ENCODE measurements at regions not wholly inside any gene's neighbourhood (a gene's known extent, or its start where the extent isn't known, plus 50 kb on each side); places are given as distances from the start of the nearest gene placed in this dataset.

DNA sequence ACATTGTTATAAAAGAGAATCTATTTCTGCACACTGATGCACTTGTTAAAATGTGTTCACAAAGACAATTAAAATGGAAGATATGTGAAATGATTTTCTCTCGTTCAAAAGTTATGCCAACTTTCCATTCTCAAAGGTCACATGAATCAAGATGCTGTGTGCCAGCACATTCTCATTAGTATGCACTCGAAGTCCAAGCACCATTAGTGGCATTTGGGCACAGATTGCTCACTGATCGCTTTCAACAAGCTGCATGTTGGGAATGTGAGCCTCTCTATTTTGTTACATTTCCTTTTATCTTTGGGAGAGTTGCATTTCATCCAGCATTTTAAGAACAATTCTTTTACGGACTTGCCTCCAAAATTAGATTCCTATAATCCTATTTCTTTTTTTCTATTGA, 398.9 kb downstream of the FBXO15 start:
- in situ Hi-C loops (cut with MboI; ENCODE audit: low sequenced_read_pairs, unreplicated experiment) = no loop called here
- TF ChIP-seq, protein P1, sequence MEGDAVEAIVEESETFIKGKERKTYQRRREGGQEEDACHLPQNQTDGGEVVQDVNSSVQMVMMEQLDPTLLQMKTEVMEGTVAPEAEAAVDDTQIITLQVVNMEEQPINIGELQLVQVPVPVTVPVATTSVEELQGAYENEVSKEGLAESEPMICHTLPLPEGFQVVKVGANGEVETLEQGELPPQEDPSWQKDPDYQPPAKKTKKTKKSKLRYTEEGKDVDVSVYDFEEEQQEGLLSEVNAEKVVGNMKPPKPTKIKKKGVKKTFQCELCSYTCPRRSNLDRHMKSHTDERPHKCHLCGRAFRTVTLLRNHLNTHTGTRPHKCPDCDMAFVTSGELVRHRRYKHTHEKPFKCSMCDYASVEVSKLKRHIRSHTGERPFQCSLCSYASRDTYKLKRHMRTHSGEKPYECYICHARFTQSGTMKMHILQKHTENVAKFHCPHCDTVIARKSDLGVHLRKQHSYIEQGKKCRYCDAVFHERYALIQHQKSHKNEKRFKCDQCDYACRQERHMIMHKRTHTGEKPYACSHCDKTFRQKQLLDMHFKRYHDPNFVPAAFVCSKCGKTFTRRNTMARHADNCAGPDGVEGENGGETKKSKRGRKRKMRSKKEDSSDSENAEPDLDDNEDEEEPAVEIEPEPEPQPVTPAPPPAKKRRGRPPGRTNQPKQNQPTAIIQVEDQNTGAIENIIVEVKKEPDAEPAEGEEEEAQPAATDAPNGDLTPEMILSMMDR (IDR thresholded peaks at IDR 0.05; ENCODE audit: borderline replicate concordance, control extremely low read depth, extremely low read depth, insufficient read depth, missing control alignments) = no peak
- no peak for DNase-seq (ENCODE audit: low spot score)

DNA sequence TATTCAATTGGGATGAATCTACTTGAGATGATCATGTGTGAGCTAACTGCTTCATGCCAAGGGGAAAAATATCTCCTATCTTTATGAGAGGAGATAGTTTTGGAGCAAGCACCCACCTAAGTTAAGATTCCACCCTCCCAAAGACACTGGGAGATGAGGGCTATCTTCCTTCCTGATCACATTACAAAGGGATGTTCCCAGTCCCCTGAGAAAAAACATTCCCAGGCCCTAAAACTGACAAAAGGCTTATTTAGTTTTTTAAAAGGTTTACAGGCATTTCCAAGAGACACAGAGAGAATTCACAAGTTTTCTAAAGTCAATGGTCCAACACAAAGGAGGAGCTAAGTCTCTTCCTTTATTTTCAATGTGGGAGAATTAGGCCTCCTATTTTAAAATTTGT, 401.5 kb downstream of the FBXO15 start:
- in situ Hi-C loops (cut with MboI; ENCODE audit: low sequenced_read_pairs, unreplicated experiment) = no loop called here
- DNase-seq (ENCODE audit: low spot score) = no peak
- TF ChIP-seq, protein P1 (IDR thresholded peaks at IDR 0.05; ENCODE audit: borderline replicate concordance, control extremely low read depth, extremely low read depth, insufficient read depth, missing control alignments) = no peak

DNA sequence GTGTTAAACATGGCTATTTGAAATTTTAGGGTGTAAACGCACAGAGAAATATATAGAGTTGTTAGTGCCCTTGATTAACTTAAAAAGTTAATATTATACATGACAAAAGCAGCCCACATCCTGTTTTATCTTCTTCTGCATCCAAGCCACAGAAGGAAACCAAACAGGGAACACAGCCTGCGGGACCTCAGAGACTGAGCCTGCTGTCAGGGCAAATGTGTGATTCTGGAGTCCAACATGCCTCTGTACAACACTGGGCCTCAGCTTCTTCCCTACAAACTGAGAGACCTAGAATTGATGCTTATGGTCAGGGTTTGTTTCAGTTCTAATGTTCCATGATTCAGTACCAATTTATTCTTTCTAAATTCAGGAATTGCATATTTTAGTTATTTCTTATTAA, 404.7 kb downstream of the FBXO15 start:
- DNase-seq (ENCODE audit: low spot score) = no peak

DNA sequence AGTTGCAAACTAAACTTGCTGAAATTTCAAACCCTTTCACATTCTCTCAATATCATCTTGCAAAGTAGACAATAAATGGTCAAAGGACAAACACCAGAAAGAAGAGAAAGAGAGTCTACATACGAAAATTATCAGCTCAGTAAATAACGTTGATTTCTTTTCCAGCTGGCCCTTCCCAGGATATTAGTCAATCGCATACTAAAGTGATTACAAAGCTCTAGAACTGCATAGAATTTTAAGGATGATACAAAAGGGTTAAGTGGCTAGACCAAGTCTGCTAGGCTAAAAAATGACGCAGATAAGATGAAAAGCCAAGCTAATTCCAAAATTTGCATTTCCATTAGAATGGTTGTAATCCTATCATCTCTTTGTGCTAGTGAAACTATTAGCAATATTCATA, 405.7 kb downstream of the FBXO15 start:
- in situ Hi-C loops (cut with MboI; ENCODE audit: low sequenced_read_pairs, unreplicated experiment) = no loop called here
- TF ChIP-seq, protein P1 (IDR thresholded peaks at IDR 0.05; ENCODE audit: borderline replicate concordance, control extremely low read depth, extremely low read depth, insufficient read depth, missing control alignments) = no peak

More for the DNA sequence above, 404.7 kb downstream of the FBXO15 start:
- in situ Hi-C loops (cut with MboI; ENCODE audit: low sequenced_read_pairs, unreplicated experiment) = no loop called here
- TF ChIP-seq, protein P1 (IDR thresholded peaks at IDR 0.05; ENCODE audit: borderline replicate concordance, control extremely low read depth, extremely low read depth, insufficient read depth, missing control alignments) = no peak

DNA sequence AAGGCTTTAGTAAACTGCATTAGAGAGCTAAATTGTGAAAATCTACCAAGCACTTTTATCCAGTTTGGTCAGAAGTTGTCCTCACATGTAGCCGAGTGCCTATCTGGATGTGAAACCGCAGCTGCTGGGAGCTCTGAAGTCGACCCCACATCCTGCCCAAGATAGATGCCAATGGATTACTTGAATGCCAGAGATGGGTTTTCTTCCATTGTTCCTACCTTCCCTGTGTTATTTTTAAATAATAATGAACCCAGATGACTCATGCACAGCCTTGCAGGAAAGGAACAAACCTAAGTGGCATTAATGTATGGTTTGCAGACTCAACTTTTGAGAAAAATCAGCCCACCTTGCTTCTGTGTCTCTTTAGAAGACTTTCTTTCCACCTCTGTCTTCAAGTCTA, 408.5 kb downstream of the FBXO15 start:
- no peak for DNase-seq (ENCODE audit: low spot score)
- TF ChIP-seq, protein P1 (IDR thresholded peaks at IDR 0.05; ENCODE audit: borderline replicate concordance, control extremely low read depth, extremely low read depth, insufficient read depth, missing control alignments) = no peak
- in situ Hi-C loops (cut with MboI; ENCODE audit: low sequenced_read_pairs, unreplicated experiment) = no loop called here

More for the DNA sequence above, 405.7 kb downstream of the FBXO15 start:
- DNase-seq (ENCODE audit: low spot score) = no peak

DNA sequence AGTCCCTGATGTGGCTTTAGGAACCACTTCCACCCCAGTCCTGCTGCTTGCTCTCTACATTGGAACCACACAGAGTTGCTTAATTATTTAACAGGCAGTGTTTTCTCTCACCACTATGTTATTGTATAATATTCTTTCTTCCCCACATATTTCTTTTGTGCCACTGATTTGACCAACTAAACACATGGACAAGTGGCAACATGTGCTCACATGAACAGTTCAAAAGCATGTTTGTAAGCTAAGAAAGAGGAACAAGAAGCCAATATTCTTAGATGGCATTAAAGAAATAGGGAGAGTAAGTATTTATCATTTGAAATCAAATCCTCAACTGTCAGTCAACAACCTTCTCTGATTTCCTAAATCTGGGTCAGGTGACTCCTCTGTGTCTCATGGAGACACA, 409.6 kb downstream of the FBXO15 start:
- in situ Hi-C loops (cut with MboI; ENCODE audit: low sequenced_read_pairs, unreplicated experiment) = no loop called here
- DNase-seq (ENCODE audit: low spot score) = no peak
- TF ChIP-seq, protein P1 (IDR thresholded peaks at IDR 0.05; ENCODE audit: borderline replicate concordance, control extremely low read depth, extremely low read depth, insufficient read depth, missing control alignments) = no peak

DNA sequence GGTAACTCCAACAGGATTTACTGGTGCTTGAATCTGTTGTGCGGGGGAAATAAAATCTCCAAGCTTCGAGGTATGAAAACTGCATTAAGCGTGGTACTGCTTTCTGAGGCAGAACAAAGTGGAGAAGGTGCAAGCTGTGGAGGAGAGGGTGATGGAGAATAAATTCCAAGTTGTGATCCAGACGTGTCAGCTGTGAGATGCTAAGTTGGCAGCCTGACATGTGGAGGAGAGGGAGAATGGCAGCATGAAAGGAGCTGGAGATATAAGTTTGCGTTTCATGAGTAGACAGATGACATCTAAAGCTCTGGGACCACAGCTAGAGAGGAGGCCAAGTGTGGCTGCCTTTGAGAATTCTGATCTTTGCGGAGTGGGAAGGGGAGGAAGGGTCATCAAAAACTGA, 411.8 kb downstream of the FBXO15 start:
- TF ChIP-seq, protein P1 (IDR thresholded peaks at IDR 0.05; ENCODE audit: borderline replicate concordance, control extremely low read depth, extremely low read depth, insufficient read depth, missing control alignments) = no peak
- in situ Hi-C loops (cut with MboI; ENCODE audit: low sequenced_read_pairs, unreplicated experiment) = no loop called here
- DNase-seq (ENCODE audit: low spot score) = no peak

Data from GM13976 (cell line).